ENCODE measurements at regions not wholly inside any gene's neighbourhood (a gene's known extent, or its start where the extent isn't known, plus 50 kb on each side); places are given as distances from the start of the nearest gene placed in this dataset.

- TF ChIP-seq CTCF (IDR thresholded peaks at IDR 0.05) (no peak), POLR2A (IDR thresholded peaks at IDR 0.05) (no peak), EP300 (IDR thresholded peaks at IDR 0.05) (no peak)
Observed at GRCh38 chr13:88627071-88627470, 955.9 kb downstream of the SLITRK5 start.

Measured in ovary (tissue), 3 donors.